Stimulated activated CD4-positive, alpha-beta T cell treated with anti-CD3 and anti-CD28 coated beads, Interleukin-15, amount 100 ng/mL, for 48 hours (primary cell): ENCODE measurements at regions not wholly inside any gene's neighbourhood (a gene's known extent, or its start where the extent isn't known, plus 50 kb on each side); places are given as distances from the start of the nearest gene placed in this dataset.

Experiments used
- DNase-seq, 2 donors: peaks; one replicate each; pipeline ENCODE4 v3.0.0-alpha.2; 2020; ENCODE audit warnings: low read depth in 2 of 2

- DNase-seq = no peak
Measured at GRCh38 chr22:48362721-48363404, 1464.8 kb downstream of the BRD1 start.

GRCh38 chr22:48361099-48361639 is 1466.5 kb downstream of the BRD1 start:
- DNase-seq = no peak

GRCh38 chr22:48359613-48359965 is 1468.1 kb downstream of the BRD1 start:
- DNase-seq = no peak

- no peak for DNase-seq
Measured at GRCh38 chr22:48358886-48359612, 1468.6 kb downstream of the BRD1 start.

GRCh38 chr22:48357961-48358360 is 1469.7 kb downstream of the BRD1 start:
- DNase-seq = no peak

- DNase-seq = no peak
Measured at GRCh38 chr22:48357196-48357595, 1470.5 kb downstream of the BRD1 start.

- no peak for DNase-seq
Measured at GRCh38 chr22:48356731-48357130, 1470.9 kb downstream of the BRD1 start.

GRCh38 chr22:48354096-48354495 is 1473.6 kb downstream of the BRD1 start:
- no peak for DNase-seq

- DNase-seq = no peak
Measured at GRCh38 chr22:48353116-48353947, 1474.3 kb downstream of the BRD1 start.

- DNase-seq = no peak
Measured at GRCh38 chr22:48352086-48352911, 1475.4 kb downstream of the BRD1 start.

GRCh38 chr22:48351376-48352085 is 1476.1 kb downstream of the BRD1 start:
- DNase-seq = no peak

GRCh38 chr22:48350456-48350855 is 1477.2 kb downstream of the BRD1 start:
- no peak for DNase-seq

GRCh38 chr22:48348855-48349254 is 1478.8 kb downstream of the BRD1 start:
- no peak for DNase-seq

GRCh38 chr22:48347311-48347710 is 1480.4 kb downstream of the BRD1 start:
- DNase-seq = no peak

- DNase-seq = no peak
Measured at GRCh38 chr22:48346911-48347310, 1480.8 kb downstream of the BRD1 start.

- DNase-seq = no peak
Measured at GRCh38 chr22:48346311-48346710, 1481.4 kb downstream of the BRD1 start.

- DNase-seq = no peak
Measured at GRCh38 chr22:48345631-48346030, 1482.0 kb downstream of the BRD1 start.

GRCh38 chr22:48343461-48343860 is 1484.2 kb downstream of the BRD1 start:
- no peak for DNase-seq

- no peak for DNase-seq
Measured at GRCh38 chr22:48342732-48343131, 1484.9 kb downstream of the BRD1 start.

GRCh38 chr22:48342016-48342415 is 1485.7 kb downstream of the BRD1 start:
- DNase-seq = no peak
